Stimulated activated memory B cell treated with anti-CD40 and anti-IgM and Interleukin-4, amounts not matched to agents 10 μg/mL and 1 μg/mL and 100 μg/mL, for 72 hours (primary cell): ENCODE measurements at regions not wholly inside any gene's neighbourhood (a gene's known extent, or its start where the extent isn't known, plus 50 kb on each side); places are given as distances from the start of the nearest gene placed in this dataset.
"Not testable (repeated sequence)": the region's sequence is repeated elsewhere in the genome, so short reads cannot be mapped to it uniquely, and the experiment has no call there.

Experiments used
- ATAC-seq: fragments of 150-1000 bp; cut with Tn5 transposase; 2 replicates; pipeline ENCODE4 v1.10.0; 2021
- H3K27ac Mint-ChIP-seq: one replicate; pipeline ENCODE4 v1.8.0; 2022; ENCODE audit warnings: mild to moderate bottlenecking, mixed read lengths
- H3K27me3 Mint-ChIP-seq: one replicate; pipeline ENCODE4 v1.8.0; 2022; ENCODE audit warnings: mixed read lengths
- H3K36me3 Mint-ChIP-seq: one replicate; pipeline ENCODE4 v1.8.0; 2022; ENCODE audit warnings: mixed read lengths
- H3K4me1 Mint-ChIP-seq: one replicate; pipeline ENCODE4 v1.8.0; 2022; ENCODE audit warnings: mixed read lengths
- H3K4me3 Mint-ChIP-seq: one replicate; pipeline ENCODE4 v1.8.0; 2022; ENCODE audit warnings: mild to moderate bottlenecking, moderate library complexity, mixed read lengths
- H3K9me3 Mint-ChIP-seq: one replicate; pipeline ENCODE4 v1.8.0; 2022; ENCODE audit warnings: mixed read lengths

DNA sequence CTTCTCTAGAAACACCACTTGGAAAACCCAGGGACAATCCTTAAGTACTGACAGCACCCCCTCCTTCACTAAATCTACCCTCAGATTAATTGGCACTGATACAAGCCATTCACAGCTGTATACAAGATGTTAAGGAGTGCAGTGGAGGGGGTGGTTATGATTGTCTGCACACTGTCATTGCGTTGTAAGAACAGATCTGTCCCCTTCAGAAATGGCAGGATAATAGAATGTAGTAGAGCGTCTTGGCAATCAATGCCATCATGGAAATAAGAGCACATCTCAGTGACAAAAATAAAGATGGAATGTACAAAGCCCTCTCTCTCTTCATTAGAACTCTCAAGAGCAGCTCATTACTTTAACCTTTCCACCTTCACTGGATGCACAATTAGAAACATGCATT, 324.9 kb upstream of the TBX18 start:
- Mint-ChIP-seq H3K9me3 (peaks cover 11% of the 10 kb centered on the region), H3K36me3 (no peaks in the 10 kb centered on the region), H3K4me3 (no peak overlapping the region), H3K27ac (no peak overlapping the region), H3K27me3 (no peaks in the 10 kb centered on the region), H3K4me1 (no peaks in the 10 kb centered on the region)
- no peak for ATAC-seq

- peaks cover 9% of the 10 kb centered on the region for H3K9me3 Mint-ChIP-seq
- no peak overlapping the region for H3K27ac Mint-ChIP-seq
- no peaks in the 10 kb centered on the region for H3K4me1 Mint-ChIP-seq
- H3K4me3 Mint-ChIP-seq, result no peak overlapping the region
- no peaks in the 10 kb centered on the region for H3K27me3 Mint-ChIP-seq
- ATAC-seq, result no peak
- H3K36me3 Mint-ChIP-seq, result no peaks in the 10 kb centered on the region
These were observed 321.5 kb upstream of the TBX18 start for GRCh38 chr6:85085875-85086274.

- peaks cover 9% of the 10 kb centered on the region for H3K9me3 Mint-ChIP-seq
- no peak overlapping the region for H3K4me3 Mint-ChIP-seq
- no peaks in the 10 kb centered on the region for H3K36me3 Mint-ChIP-seq
- no peak for ATAC-seq
- H3K4me1 Mint-ChIP-seq, result no peaks in the 10 kb centered on the region
- no peak overlapping the region for H3K27ac Mint-ChIP-seq
- no peaks in the 10 kb centered on the region for H3K27me3 Mint-ChIP-seq
These were observed 316.7 kb upstream of the TBX18 start for GRCh38 chr6:85081102-85081501.

DNA sequence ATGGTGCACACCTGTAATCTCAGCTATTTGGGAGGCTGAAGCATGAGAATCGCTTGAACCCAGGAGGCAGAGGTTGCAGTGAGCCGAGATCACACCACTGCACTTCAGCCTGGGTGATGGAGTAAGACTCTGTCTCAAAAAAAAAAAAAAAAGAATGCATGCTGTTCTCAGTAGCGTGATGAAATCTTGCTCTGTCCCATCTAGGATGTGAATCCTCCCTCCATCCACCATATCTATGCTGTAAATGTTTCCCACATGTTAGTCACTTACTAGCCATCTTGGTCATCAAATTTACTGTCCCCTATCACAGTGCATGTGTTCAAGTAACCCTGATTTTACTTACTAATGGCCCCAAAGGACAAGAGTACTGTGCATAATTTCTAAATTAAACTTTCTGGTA, 315.4 kb upstream of the TBX18 start:
- Mint-ChIP-seq H3K9me3 (peaks cover 3% of the 10 kb centered on the region), H3K27ac (no peak overlapping the region), H3K4me3 (no peak overlapping the region), H3K4me1 (no peaks in the 10 kb centered on the region), H3K27me3 (no peaks in the 10 kb centered on the region), H3K36me3 (no peaks in the 10 kb centered on the region)
- ATAC-seq, result no peak

- Mint-ChIP-seq H3K36me3 (no peaks in the 10 kb centered on the region), H3K4me3 (no peak overlapping the region), H3K27ac (no peak overlapping the region), H3K4me1 (no peaks in the 10 kb centered on the region), H3K9me3 (peaks cover 3% of the 10 kb centered on the region), H3K27me3 (no peaks in the 10 kb centered on the region)
- ATAC-seq, result no peak
These were observed 313.7 kb upstream of the TBX18 start for GRCh38 chr6:85078058-85078457.

DNA sequence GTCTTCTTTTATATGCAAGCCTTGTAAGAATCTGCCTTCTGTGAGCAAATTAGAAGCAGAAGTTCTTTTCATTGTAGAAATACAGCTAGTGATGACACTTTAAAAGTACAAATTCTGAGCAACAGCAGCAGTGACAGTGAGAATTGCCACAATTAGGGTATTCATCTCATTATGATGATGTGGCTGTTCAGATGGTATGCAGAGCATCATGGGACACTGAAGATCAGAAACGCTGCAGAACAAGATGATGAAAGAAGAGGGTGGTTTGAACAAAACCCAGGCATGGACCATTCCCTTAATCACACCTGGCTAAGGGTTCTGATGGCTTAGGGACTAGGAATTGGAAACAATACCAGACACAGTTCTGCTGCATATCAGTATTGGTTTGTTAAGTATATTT, 312.7 kb upstream of the TBX18 start:
- no peaks in the 10 kb centered on the region for H3K9me3 Mint-ChIP-seq
- no peaks in the 10 kb centered on the region for H3K36me3 Mint-ChIP-seq
- no peaks in the 10 kb centered on the region for H3K27me3 Mint-ChIP-seq
- no peak overlapping the region for H3K27ac Mint-ChIP-seq
- H3K4me1 Mint-ChIP-seq, result no peaks in the 10 kb centered on the region
- no peak overlapping the region for H3K4me3 Mint-ChIP-seq
- peak; percentile 24 for ATAC-seq

- not testable (repeated sequence) for H3K36me3 Mint-ChIP-seq, H3K9me3 Mint-ChIP-seq, H3K27ac Mint-ChIP-seq, H3K4me1 Mint-ChIP-seq, H3K4me3 Mint-ChIP-seq, ATAC-seq, H3K27me3 Mint-ChIP-seq
These were observed 307.4 kb upstream of the TBX18 start for GRCh38 chr6:85071845-85072244.

DNA sequence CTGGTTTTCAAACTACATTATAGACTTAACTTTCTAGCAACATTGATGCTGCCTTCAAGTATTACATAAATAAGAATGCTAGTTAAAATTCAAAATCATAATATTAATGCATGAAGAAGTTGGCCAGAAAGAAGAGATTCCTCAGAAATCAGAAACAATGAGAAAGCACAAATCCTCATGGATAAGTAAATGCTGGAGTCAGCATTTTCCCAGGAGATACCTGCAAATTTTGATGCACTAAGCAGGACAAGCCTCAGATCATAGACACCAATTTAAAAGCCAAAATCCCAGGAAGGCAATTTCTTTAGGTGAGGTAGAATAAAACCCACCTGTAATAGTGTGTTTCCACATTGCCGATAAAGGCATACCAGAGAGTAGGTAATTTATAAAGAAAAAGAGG, 305.2 kb upstream of the TBX18 start:
- Mint-ChIP-seq H3K4me3 (no peak overlapping the region), H3K9me3 (peaks cover 7% of the 10 kb centered on the region), H3K36me3 (no peaks in the 10 kb centered on the region), H3K27me3 (no peaks in the 10 kb centered on the region), H3K4me1 (no peaks in the 10 kb centered on the region), H3K27ac (no peak overlapping the region)
- ATAC-seq, result no peak

GRCh38 chr6:85068221-85068620, 303.8 kb upstream of the TBX18 start:
- H3K27ac Mint-ChIP-seq, result no peak overlapping the region
- no peaks in the 10 kb centered on the region for H3K4me1 Mint-ChIP-seq
- no peak for ATAC-seq
- peaks cover 7% of the 10 kb centered on the region for H3K9me3 Mint-ChIP-seq
- H3K36me3 Mint-ChIP-seq, result no peaks in the 10 kb centered on the region
- no peak overlapping the region for H3K4me3 Mint-ChIP-seq
- H3K27me3 Mint-ChIP-seq, result no peaks in the 10 kb centered on the region

DNA sequence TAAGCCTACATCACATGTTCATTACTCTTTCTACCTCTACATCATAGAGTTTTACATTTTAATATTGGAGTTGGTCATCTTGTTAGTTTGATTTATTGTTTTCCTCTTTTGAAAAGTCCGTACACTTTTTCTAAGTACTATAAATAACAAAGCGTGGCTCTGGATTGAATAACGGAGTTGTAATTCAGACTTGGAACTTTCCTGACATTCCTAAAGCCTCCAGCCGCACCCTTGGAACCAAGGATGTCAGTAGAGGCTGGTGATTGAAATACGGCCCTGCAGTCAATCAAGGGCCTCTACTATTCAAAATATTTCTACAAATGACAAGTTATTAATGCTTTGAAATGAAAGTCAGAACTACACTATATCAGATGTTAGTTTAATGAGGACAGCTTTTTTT, 301.9 kb upstream of the TBX18 start:
- no peak for ATAC-seq
- Mint-ChIP-seq H3K4me3 (no peak overlapping the region), H3K27me3 (no peaks in the 10 kb centered on the region), H3K27ac (no peak overlapping the region), H3K9me3 (peaks cover 4% of the 10 kb centered on the region), H3K4me1 (no peaks in the 10 kb centered on the region), H3K36me3 (no peaks in the 10 kb centered on the region)

DNA sequence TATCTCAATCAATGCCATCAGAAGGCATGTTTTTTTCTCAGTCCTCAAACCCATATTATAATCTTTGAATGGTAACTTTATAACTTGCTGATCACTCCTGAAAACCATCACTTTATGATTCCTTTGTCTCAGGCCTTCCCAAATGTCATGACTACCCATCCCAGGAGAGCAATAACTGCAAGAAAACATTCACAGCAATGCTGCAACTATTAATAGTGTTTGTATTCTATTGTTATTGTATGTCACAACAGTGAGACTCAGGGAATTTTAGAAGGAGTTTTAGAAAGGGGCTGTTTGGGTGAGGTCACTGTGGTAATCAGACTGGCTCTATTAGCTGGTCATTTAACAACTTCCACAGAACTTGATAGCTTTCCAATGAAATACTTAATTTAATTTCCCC, 301.4 kb upstream of the TBX18 start:
- Mint-ChIP-seq H3K4me3 (no peak overlapping the region), H3K27me3 (no peaks in the 10 kb centered on the region), H3K9me3 (peaks cover 4% of the 10 kb centered on the region), H3K36me3 (no peaks in the 10 kb centered on the region), H3K4me1 (no peaks in the 10 kb centered on the region), H3K27ac (no peak overlapping the region)
- no peak for ATAC-seq

DNA sequence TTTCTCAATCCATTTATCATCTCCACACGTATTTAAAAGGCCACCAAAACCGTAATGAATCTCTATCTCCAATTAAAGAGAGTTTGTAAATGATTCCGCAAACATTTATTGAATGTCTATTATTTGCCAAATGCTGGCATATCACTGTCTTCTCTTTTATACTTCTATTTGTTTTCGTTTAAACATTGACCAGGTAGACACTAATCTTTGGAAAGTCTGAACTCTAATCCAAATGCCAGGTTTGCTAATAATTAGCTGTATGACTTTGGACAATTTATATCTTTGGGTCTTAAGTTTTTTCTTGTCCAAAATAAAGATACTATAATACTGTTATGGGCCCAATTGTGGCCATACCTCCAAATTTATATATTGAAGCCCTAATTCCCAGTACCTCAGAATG, 299.2 kb upstream of the TBX18 start:
- no peaks in the 10 kb centered on the region for H3K27me3 Mint-ChIP-seq
- H3K4me1 Mint-ChIP-seq, result no peaks in the 10 kb centered on the region
- no peak overlapping the region for H3K27ac Mint-ChIP-seq
- H3K9me3 Mint-ChIP-seq, result no peaks in the 10 kb centered on the region
- no peaks in the 10 kb centered on the region for H3K36me3 Mint-ChIP-seq
- ATAC-seq, result no peak
- H3K4me3 Mint-ChIP-seq, result no peak overlapping the region

DNA sequence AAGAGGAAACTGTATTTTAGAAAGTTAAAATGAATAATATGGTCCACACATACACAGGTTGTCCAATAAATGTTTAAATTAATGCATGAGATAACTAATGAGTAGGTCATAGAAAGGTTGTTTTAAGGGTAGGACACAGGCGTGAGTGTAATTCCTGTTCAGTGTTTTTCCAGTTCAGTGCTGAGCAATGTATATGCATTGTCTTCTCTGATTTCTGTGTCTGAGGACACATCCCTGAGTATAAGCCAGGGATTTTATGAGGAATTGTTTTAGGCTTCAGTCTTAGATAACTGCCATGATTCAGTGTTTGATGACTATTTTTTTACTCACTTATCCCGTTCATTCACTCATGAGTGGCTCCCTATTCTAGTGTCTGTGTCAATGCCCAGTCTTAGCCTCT, 298.5 kb upstream of the TBX18 start:
- no peak overlapping the region for H3K4me3 Mint-ChIP-seq
- H3K9me3 Mint-ChIP-seq, result no peaks in the 10 kb centered on the region
- ATAC-seq, result no peak
- no peaks in the 10 kb centered on the region for H3K4me1 Mint-ChIP-seq
- H3K27me3 Mint-ChIP-seq, result no peaks in the 10 kb centered on the region
- H3K27ac Mint-ChIP-seq, result no peak overlapping the region
- no peaks in the 10 kb centered on the region for H3K36me3 Mint-ChIP-seq

GRCh38 chr6:85058806-85059205, 294.4 kb upstream of the TBX18 start:
- H3K9me3 Mint-ChIP-seq, result no peaks in the 10 kb centered on the region
- no peaks in the 10 kb centered on the region for H3K4me1 Mint-ChIP-seq
- no peaks in the 10 kb centered on the region for H3K36me3 Mint-ChIP-seq
- ATAC-seq, result no peak
- H3K27me3 Mint-ChIP-seq, result no peaks in the 10 kb centered on the region
- no peak overlapping the region for H3K27ac Mint-ChIP-seq
- H3K4me3 Mint-ChIP-seq, result no peak overlapping the region

GRCh38 chr6:85050149-85050548, 285.8 kb upstream of the TBX18 start:
- H3K36me3 Mint-ChIP-seq, result no peaks in the 10 kb centered on the region
- no peaks in the 10 kb centered on the region for H3K27me3 Mint-ChIP-seq
- H3K27ac Mint-ChIP-seq, result no peak overlapping the region
- peaks cover 2% of the 10 kb centered on the region for H3K9me3 Mint-ChIP-seq
- H3K4me3 Mint-ChIP-seq, result no peak overlapping the region
- H3K4me1 Mint-ChIP-seq, result no peaks in the 10 kb centered on the region
- ATAC-seq, result no peak

GRCh38 chr6:85049282-85049681, 284.9 kb upstream of the TBX18 start:
- no peak overlapping the region for H3K27ac Mint-ChIP-seq
- H3K9me3 Mint-ChIP-seq, result peaks cover 2% of the 10 kb centered on the region

DNA sequence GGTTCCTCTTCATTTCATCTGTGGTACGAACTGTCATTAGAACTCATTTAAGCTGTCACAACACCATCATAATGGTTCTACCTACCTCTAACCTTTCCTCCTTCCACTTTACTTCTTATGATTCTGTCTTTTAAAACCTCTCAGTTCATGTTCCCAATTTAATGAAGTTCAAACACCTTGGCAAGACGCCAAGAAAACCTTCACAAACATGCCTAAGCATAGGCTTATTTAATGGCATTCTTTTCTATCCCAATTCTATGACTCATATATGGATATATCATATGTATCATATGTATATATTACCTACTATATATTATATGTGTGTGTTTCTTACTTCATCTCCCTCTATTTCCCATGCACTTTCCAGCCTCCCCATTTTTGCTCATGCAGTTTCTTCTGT, 283.4 kb upstream of the TBX18 start:
- Mint-ChIP-seq H3K4me3 (no peak overlapping the region), H3K27ac (no peak overlapping the region), H3K9me3 (peaks cover 2% of the 10 kb centered on the region), H3K4me1 (no peaks in the 10 kb centered on the region), H3K27me3 (no peaks in the 10 kb centered on the region), H3K36me3 (no peaks in the 10 kb centered on the region)
- no peak for ATAC-seq

More at GRCh38 chr6:85049282-85049681, 284.9 kb upstream of the TBX18 start:
- Mint-ChIP-seq H3K4me3 (no peak overlapping the region), H3K36me3 (no peaks in the 10 kb centered on the region), H3K27me3 (no peaks in the 10 kb centered on the region), H3K4me1 (no peaks in the 10 kb centered on the region)
- ATAC-seq, result no peak
